ENCODE measurements at regions not wholly inside any gene's neighbourhood (a gene's known extent, or its start where the extent isn't known, plus 50 kb on each side); places are given as distances from the start of the nearest gene placed in this dataset.
"Not testable (repeated sequence)": the region's sequence is repeated elsewhere in the genome, so short reads cannot be mapped to it uniquely, and the experiment has no call there.

- Mint-ChIP-seq H3K27ac (no peak overlapping the region), H3K36me3 (no peaks in the 10 kb centered on the region), H3K4me1 (peaks cover 0 to 6% of the 10 kb centered on the region in 2 donors), H3K9me3 (no peaks in the 10 kb centered on the region), H3K4me3 (no peak overlapping the region), H3K27me3 (peaks cover 0 to 7% of the 10 kb centered on the region in 2 donors)
- no peak for DNase-seq
- ATAC-seq (replicated peaks) = no peak
These were observed 369.4 kb upstream of the CITED2 start for GRCh38 chr6:139743664-139744437.

DNA sequence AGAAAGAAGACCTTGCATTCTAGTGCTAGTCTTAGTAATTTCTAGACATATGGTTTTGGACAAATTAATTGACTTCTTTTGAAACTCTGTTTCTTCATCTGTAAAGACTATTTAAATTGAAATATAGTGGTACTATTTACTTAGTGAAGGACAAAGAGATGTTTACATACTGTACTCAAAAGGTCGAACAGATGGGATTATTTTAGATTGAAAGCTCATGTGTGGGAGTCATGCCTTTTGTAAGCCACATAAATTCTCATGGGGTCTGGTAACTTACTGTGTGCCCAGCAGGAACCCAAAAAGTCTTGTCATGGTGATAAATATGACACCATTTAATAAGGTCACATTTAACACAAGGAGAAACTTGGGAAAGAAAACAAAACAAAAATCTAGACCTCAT is 368.2 kb upstream of the CITED2 start:
- no peaks in the 10 kb centered on the region for H3K36me3 Mint-ChIP-seq
- peaks cover 0 to 7% of the 10 kb centered on the region in 2 donors for H3K27me3 Mint-ChIP-seq
- H3K4me1 Mint-ChIP-seq = peaks cover 0 to 6% of the 10 kb centered on the region in 2 donors
- no peak overlapping the region for H3K27ac Mint-ChIP-seq
- H3K4me3 Mint-ChIP-seq = no peak overlapping the region
- peak in 1 of 2 donors; percentile 63 for ATAC-seq (replicated peaks)
- H3K9me3 Mint-ChIP-seq = no peaks in the 10 kb centered on the region
- no peak for DNase-seq

DNA sequence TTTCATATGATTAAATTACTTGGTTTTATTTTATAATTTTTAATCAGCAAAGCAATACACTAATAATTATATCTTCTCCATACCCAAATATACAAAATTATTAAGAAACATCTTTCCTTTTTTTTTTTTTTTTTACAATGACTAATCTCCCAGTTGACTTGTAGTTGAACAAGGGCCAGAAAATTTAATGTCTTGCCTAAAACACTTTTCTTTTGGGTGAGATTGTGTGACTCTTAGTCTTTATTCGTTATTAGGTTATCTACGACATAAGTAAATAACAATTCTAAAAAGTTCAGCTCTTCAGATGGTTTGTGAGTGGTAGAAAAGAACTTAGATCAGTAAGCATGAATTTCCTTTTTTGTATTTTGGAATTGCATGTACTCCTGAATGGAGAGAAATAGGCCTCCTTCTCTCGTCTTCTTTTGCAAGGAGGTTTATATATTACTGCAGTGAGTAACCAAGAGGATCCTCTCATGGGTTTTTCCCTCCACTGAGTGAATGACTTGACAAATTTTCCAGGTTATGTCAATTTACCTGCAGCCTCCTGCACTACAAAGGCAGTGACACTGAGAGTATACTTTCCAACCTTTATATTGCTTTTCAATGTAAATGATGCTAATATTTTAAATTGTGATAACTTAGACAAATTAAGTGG is 364.5 kb upstream of the CITED2 start:
- no peak for DNase-seq
- Mint-ChIP-seq H3K4me3 (no peak overlapping the region), H3K36me3 (no peaks in the 10 kb centered on the region), H3K4me1 (peaks cover 5 to 17% of the 10 kb centered on the region in 2 donors), H3K9me3 (no peaks in the 10 kb centered on the region), H3K27me3 (peaks cover 0 to 7% of the 10 kb centered on the region in 2 donors), H3K27ac (no peak overlapping the region)
- ATAC-seq (replicated peaks) = peak in 1 of 2 donors; percentile 60

DNA sequence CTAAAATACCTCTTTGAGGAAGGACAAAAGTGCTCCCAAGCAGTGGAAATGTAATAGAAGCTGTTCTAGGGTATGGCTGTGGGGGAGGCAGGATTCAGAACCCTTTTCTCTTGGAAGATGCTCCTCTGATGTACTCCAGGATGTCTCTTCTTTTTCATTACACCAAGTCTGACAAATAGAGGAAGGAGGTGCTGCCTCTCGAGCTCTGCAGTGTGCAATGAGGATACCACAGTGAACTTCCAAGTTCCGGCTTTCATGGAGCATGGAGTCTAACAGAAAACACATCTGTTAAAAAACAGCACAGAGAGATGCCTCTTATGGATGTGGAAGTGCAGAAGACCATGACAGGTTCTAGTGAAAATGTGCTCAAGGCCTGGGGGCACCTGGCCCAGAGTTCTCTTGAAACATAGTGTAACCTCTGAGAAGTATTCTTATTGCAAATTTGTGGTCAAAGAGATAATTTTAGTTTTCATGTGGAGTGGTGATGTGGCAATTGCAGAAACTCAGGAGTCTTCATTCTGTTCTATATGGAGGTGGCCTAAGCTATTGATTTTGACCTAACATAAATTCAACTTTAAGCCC is 362.0 kb upstream of the CITED2 start:
- Mint-ChIP-seq H3K27ac (peak overlapping the region; percentile 33), H3K9me3 (no peaks in the 10 kb centered on the region), H3K4me3 (no peak overlapping the region), H3K36me3 (no peaks in the 10 kb centered on the region), H3K4me1 (peaks cover 10 to 22% of the 10 kb centered on the region in 2 donors), H3K27me3 (peaks cover 0 to 13% of the 10 kb centered on the region in 2 donors)
- DNase-seq (no peak), ATAC-seq (replicated peaks) (peak; percentile 91 to 96)

GRCh38 chr6:139732451-139732850 is 358.0 kb upstream of the CITED2 start:
- no peak overlapping the region for H3K4me3 Mint-ChIP-seq
- H3K27me3 Mint-ChIP-seq = peaks cover 0 to 10% of the 10 kb centered on the region in 2 donors
- ATAC-seq (replicated peaks) (peak in 1 of 2 donors; percentile 31), DNase-seq (no peak)
- no peak overlapping the region for H3K27ac Mint-ChIP-seq
- peaks cover 13 to 22% of the 10 kb centered on the region in 2 donors for H3K4me1 Mint-ChIP-seq
- H3K9me3 Mint-ChIP-seq = no peaks in the 10 kb centered on the region
- no peaks in the 10 kb centered on the region for H3K36me3 Mint-ChIP-seq

DNA sequence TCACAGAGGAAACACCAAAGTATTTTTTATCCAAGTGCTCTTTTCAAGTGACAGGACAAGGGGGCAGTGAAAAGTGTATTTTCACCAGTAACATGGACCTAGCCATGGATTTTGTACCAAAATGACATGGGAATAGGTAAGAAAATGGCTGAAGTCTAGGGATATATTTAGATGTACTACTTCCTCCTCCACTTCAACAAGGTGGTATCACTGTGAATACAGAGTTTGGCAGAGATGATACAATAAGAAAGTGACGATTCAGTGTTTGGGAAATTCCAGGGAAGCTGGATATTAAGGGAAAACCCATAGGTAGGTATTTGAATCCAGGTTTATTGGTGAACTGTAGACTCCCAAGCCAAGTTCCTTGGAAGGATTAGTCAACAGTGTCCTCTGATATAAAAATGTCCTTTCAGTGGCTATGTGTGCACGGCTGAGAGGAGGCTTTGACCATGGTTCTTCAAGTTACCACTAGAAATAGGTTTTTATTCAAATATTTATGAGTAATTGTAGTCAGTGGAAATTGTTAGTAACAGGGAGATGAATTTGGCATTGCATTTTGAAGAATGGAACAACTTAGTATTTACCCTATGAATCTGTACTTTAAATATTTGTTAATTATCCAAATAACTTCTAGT is 356.0 kb upstream of the CITED2 start:
- peak; percentile 83 to 85 for ATAC-seq (replicated peaks)
- Mint-ChIP-seq H3K9me3 (no peaks in the 10 kb centered on the region), H3K4me1 (peaks cover 8 to 11% of the 10 kb centered on the region in 2 donors), H3K27me3 (peaks cover 0 to 10% of the 10 kb centered on the region in 2 donors), H3K36me3 (no peaks in the 10 kb centered on the region), H3K27ac (peak overlapping the region; percentile 25), H3K4me3 (no peak overlapping the region)
- DNase-seq = no peak

- no peak for ATAC-seq (replicated peaks)
- DNase-seq = no peak
- Mint-ChIP-seq H3K9me3 (no peaks in the 10 kb centered on the region), H3K36me3 (no peaks in the 10 kb centered on the region), H3K4me3 (no peak overlapping the region), H3K27ac (no peak overlapping the region), H3K4me1 (peaks cover 8 to 11% of the 10 kb centered on the region in 2 donors), H3K27me3 (peaks cover 0 to 10% of the 10 kb centered on the region in 2 donors)
These were observed 354.5 kb upstream of the CITED2 start for GRCh38 chr6:139728876-139729427.

DNA sequence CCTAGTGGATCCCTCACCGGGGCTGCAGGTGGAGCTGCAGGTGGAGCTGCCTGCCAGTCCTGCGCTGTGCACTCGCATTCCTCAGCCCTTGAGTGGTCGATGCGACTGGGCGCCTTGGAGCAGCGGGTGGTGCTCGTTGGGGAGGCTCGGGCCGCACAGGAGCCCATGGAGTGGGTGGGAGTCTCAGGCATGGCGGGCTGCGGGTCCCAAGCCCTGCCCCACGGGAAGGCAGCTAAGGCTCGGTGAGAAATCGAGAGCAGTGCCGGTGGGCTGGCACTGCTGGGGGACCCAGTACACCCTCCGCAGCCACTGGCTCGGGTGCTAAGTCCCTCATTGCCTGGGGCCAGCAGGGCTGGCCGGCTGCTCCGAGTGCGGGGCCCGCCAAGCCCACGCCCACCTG is 351.8 kb upstream of the CITED2 start:
- not testable (repeated sequence) for DNase-seq; ATAC-seq (replicated peaks); H3K27me3 Mint-ChIP-seq; H3K4me1 Mint-ChIP-seq; H3K9me3 Mint-ChIP-seq; H3K27ac Mint-ChIP-seq; H3K4me3 Mint-ChIP-seq; H3K36me3 Mint-ChIP-seq

- Mint-ChIP-seq H3K4me1 (no peaks in the 10 kb centered on the region), H3K27me3 (peaks cover 0 to 6% of the 10 kb centered on the region in 2 donors), H3K27ac (no peak overlapping the region), H3K9me3 (no peaks in the 10 kb centered on the region), H3K4me3 (no peak overlapping the region), H3K36me3 (no peaks in the 10 kb centered on the region)
- DNase-seq (no peak), ATAC-seq (replicated peaks) (no peak)
These were observed 348.1 kb upstream of the CITED2 start for GRCh38 chr6:139722530-139722929.

DNA sequence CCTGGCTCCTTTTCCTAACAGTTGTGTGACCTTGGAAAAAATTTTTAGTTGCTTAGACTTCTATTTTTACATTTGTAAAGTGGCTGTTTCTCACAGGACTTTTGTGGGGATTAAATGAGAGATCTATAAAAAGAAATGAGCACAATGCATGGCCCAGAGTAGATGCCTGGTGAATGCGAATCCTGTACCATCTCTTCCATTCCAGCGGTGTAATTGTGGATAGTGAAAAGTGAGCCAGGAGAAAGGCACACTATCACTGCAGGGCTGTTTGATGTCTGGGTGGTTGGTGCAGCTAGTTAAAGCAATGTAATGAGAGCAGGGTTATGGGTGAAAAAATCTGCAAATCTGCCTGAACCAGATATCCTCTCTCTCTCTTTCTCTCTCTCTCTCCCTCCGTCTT is 347.5 kb upstream of the CITED2 start:
- Mint-ChIP-seq H3K27ac (no peak overlapping the region), H3K9me3 (no peaks in the 10 kb centered on the region), H3K36me3 (no peaks in the 10 kb centered on the region), H3K4me1 (no peaks in the 10 kb centered on the region), H3K4me3 (no peak overlapping the region), H3K27me3 (peaks cover 0 to 6% of the 10 kb centered on the region in 2 donors)
- no peak for ATAC-seq (replicated peaks)
- DNase-seq = no peak

DNA sequence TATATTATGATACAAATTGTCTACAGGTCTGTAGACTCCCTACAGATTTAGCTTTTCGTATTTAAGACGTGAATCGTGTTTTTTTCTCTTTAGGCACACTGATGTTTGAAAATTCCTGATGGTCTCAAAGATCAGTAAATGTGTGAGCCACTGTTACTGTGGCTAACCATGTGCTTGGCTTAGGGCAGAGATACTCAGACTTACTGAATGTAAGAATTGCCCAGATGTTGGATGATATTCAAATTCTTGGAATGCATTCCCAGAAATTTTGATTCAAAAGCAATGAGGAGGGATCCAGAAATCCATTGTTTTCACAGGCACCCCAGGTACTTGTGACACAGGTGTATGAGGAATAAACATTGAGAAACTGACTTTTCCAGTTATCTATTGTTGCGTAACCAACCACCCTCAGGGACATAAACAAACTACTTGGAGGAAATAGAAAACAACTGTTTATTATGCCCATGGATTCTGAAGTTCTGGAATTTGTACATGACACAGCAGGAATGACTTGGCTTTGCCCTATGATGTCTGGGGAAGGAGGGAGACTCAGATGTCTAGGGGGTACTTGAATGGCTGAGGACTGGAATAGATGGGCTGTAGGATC is 339.6 kb upstream of the CITED2 start:
- no peak overlapping the region for H3K27ac Mint-ChIP-seq
- H3K4me1 Mint-ChIP-seq = no peaks in the 10 kb centered on the region
- no peak for ATAC-seq (replicated peaks)

GRCh38 chr6:139713424-139713823 is 339.0 kb upstream of the CITED2 start:
- Mint-ChIP-seq H3K27me3 (peaks cover 0 to 3% of the 10 kb centered on the region in 2 donors), H3K9me3 (no peaks in the 10 kb centered on the region), H3K36me3 (no peaks in the 10 kb centered on the region), H3K4me3 (no peak overlapping the region), H3K27ac (no peak overlapping the region), H3K4me1 (no peaks in the 10 kb centered on the region)
- DNase-seq (no peak), ATAC-seq (replicated peaks) (no peak)

More for the DNA sequence above, 339.6 kb upstream of the CITED2 start:
- peaks cover 0 to 3% of the 10 kb centered on the region in 2 donors for H3K27me3 Mint-ChIP-seq
- no peaks in the 10 kb centered on the region for H3K9me3 Mint-ChIP-seq
- H3K36me3 Mint-ChIP-seq = no peaks in the 10 kb centered on the region
- no peak for DNase-seq
- no peak overlapping the region for H3K4me3 Mint-ChIP-seq

GRCh38 chr6:139712830-139713229 is 338.4 kb upstream of the CITED2 start:
- Mint-ChIP-seq H3K27me3 (peaks cover 0 to 3% of the 10 kb centered on the region in 2 donors), H3K9me3 (no peaks in the 10 kb centered on the region), H3K4me1 (no peaks in the 10 kb centered on the region), H3K27ac (no peak overlapping the region), H3K36me3 (no peaks in the 10 kb centered on the region), H3K4me3 (no peak overlapping the region)
- ATAC-seq (replicated peaks) = no peak
- DNase-seq = no peak

Measured in stimulated activated naive B cell treated with anti-CD40 and anti-IgM and Interleukin-4, amounts not matched to agents 10 μg/mL and 1 μg/mL and 100 μg/mL, for 72 hours (primary cell).